HG03025 (cell line): ENCODE measurements at regions not wholly inside any gene's neighbourhood (a gene's known extent, or its start where the extent isn't known, plus 50 kb on each side); places are given as distances from the start of the nearest gene placed in this dataset.
"Not testable (repeated sequence)": the region's sequence is repeated elsewhere in the genome, so short reads cannot be mapped to it uniquely, and the experiment has no call there.

Experiments
- ATAC-seq: cut with Tn5 transposase; IDR thresholded peaks from one replicate; pipeline ENCODE4 v1.9.1; 2021; ENCODE audit warnings: mild to moderate bottlenecking, moderate library complexity; ENCODE audit not compliant: unreplicated experiment, low FRiP score

GRCh38 chr2:224121406-224122067 lies 82.5 kb upstream of the SERPINE2 start:
- no peak for ATAC-seq

DNA sequence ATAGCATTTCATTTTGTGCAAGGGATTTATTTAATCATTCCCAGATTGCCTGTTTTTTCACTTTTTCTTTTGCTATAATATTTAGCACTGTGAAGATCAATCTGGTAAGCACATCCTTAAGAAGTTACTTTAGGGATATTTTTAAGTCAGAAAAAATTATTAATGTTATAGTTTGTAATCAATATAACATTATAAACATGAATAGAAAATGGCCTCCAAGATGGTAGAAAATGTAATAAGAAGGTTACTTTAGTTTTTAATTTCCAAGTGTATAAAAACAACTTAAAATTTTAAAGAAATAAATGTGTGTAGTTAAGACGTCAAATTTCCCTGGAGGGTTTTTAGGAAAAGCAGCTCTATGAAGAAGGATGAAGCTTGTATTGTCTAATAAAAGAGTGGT lies 81.9 kb upstream of the SERPINE2 start:
- ATAC-seq = no peak

- ATAC-seq = not testable (repeated sequence)
Observed at GRCh38 chr2:224119846-224120245, 80.8 kb upstream of the SERPINE2 start.

DNA sequence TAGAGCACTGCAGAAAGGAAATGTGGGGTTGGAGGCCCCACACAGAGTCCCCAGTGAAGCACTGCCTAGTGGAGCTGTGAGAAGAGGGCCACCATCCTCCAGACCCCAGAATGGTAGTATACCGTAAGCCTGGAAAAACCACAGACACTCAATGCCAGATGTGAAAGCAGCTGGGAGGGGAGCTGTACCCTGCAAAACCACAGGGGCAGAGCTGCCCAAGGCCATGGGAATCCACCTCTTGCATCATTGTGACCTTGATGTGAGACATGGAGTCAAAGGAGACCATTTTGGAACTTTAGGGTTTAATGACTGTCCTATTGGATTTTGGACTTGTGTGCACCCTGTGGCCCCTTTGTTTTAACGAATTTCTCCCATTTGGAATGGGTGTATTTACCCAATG lies 75.3 kb upstream of the SERPINE2 start:
- no peak for ATAC-seq

DNA sequence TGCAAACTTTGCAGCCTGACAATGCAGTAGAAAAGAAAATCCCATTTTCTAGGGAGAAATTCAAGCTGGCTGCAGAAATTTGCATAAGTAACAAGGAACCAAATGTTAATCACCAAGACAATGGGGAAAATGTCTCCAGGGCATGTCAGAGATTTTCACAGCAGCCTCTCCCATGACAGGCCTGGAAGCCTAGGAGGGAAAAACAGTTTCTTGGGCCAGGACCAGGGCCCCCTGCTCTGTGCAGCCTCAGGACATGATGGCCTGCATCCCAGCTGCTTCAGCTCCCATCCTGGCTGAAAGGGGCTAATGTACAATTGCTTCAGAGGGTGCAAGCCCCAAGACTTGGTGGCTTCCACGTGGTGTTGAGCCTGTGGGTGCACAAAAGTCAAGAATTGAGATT lies 74.8 kb upstream of the SERPINE2 start:
- not testable (repeated sequence) for ATAC-seq

- ATAC-seq = no peak
Observed at GRCh38 chr2:224111576-224111975, 72.5 kb upstream of the SERPINE2 start.

DNA sequence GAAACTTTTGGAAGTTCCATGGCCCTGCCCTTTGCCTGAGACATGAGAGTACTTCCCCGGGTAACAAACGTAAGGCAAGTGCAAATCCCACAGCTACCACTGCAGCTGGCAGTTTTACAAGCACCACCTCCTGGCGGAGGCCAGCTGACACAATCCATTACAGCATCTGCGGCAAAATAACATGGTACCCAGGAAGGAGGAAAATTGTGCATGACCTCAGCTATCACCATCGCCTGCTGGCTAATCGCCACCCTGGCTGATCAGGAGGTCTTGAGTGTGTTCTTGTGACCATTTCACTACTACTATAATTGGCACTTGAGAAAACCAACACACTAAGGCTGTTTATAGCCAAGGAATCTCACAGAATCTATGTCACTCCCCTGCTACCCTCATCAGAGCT lies 71.7 kb upstream of the SERPINE2 start:
- no peak for ATAC-seq

- ATAC-seq = no peak
Observed at GRCh38 chr2:224109751-224110150, 70.7 kb upstream of the SERPINE2 start.

GRCh38 chr2:224106794-224107193 lies 67.7 kb upstream of the SERPINE2 start:
- ATAC-seq = no peak

GRCh38 chr2:224104668-224105386 lies 65.7 kb upstream of the SERPINE2 start:
- ATAC-seq = no peak

GRCh38 chr2:224103651-224104050 lies 64.6 kb upstream of the SERPINE2 start:
- no peak for ATAC-seq

- ATAC-seq = no peak
Observed at GRCh38 chr2:224102991-224103390, 63.9 kb upstream of the SERPINE2 start.

GRCh38 chr2:224101820-224102630 lies 62.9 kb upstream of the SERPINE2 start:
- no peak for ATAC-seq

- no peak for ATAC-seq
Observed at GRCh38 chr2:224099861-224100643, 61.0 kb upstream of the SERPINE2 start.

DNA sequence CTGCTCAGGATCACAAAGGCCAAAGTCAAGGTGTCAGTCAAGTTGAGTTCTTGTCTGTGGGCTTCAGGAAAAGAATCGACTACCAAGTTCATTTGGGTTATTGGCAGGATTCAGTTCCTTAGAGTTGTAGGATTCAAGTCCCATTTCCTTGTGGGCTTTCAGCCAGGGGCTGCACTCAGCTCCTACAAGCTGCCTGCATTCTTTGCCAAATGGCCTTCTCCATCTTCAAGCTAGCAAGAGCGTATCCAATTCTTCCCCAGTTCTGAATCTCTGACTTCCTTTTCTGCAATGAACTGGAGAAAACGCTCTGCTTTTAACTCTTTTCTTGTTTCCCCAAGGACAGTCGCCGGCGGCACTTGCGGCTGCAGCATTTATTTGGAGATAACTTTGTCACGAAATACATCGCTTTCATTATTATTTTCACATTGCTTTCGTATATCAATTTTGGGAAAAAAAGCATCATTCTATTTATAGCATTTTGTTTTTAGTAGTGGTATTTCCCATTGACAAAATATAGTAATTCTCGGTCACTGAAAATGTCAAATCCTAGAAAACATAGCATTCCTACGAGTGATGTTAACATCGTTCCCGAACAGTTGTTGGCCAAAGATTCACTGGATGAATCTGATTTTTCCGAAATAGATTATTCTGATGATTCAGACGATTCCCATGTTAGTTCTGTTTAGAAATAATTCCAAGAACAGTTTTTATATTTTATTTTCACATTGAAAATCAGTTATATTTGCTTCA lies 59.6 kb upstream of the SERPINE2 start:
- ATAC-seq = no peak

DNA sequence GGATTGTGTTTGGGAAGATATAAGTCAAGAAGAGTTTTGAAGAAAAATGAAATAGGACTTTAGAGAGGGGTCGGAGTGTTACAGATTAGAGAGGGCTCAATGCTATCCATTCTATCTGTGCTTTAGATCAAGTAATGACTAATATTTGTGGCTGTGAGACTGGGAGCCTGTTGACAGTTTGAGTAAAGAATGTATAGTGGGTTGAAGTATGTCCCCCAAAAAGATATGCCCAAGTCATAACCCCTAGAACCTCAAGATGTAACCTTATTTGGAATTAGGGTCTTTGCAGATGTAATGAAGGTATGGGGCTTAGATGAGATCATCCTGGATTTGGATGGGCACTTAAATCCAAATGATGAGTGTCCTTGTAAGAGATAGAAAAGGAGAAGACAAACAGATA lies 55.3 kb upstream of the SERPINE2 start:
- ATAC-seq = no peak

DNA sequence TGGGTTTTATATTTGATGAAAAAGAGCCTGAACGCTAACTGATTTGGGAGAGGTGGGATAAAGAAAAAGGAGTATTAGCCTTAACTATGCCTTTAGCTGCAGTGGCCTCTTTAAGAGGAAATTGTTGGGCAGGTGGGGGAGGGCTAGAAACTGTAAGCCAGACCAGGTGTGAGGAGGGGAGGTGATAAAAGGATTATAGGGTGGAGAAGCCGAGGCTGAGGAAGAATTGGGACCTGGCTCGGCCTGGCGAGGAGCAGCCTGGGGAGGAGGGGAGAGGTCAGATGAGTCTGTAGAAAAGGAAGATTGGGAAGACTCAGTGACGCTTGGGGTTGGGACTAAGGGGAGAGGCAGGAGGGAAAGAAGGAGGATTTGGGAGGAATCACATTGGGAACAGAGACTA lies 52.6 kb upstream of the SERPINE2 start:
- not testable (repeated sequence) for ATAC-seq

DNA sequence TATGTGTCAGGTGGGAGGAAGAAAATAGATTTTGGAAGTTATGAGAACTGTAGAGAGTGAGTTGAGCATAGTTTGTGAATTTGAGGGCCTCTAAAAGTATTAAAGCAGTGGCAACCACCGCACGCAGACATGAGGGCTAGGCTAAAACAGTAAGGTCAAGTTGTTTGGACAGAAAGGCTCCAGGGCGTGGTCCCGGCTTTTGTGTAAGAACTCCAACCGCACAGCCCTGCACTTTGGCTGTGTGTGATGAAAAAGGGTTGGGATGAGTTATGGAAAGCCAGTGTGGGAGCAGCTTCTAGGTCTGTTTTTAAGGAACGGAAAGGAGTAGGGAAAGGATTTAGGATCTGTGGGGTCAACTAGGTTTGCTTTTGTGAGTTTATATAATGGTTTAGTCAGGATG lies 50.5 kb upstream of the SERPINE2 start:
- not testable (repeated sequence) for ATAC-seq
